Upper lobe of left lung (tissue), 4 donors: ENCODE measurements at regions not wholly inside any gene's neighbourhood (a gene's known extent, or its start where the extent isn't known, plus 50 kb on each side); places are given as distances from the start of the nearest gene placed in this dataset.

Experiments used
- CTCF ChIP-seq, 6 experiments: fragments of 450-650 bp in 4 of 6; fragments of 200-600 bp in 2 of 6; sonication (generic) in 2 of 6; IDR thresholded peaks; one replicate each; pipeline ENCODE4 v1.5.1; 2016 to 2019; ENCODE audit warnings: antibody characterized with exemption in 6 of 6
- POLR2AphosphoS5 ChIP-seq, 2 donors: sonication (generic); formaldehyde crosslinking; IDR thresholded peaks; one replicate each; pipeline ENCODE4 v1.5.1; 2017; ENCODE audit warnings: antibody characterized with exemption in 2 of 2

- no peak for TF ChIP-seq CTCF (IDR thresholded peaks at IDR 0.05)
- no peak for TF ChIP-seq POLR2AphosphoS5 (IDR thresholded peaks at IDR 0.05)
These were observed 427.3 kb downstream of the GALR1 start for GRCh38 chr18:77676910-77677309.
